ENCODE measurements at regions not wholly inside any gene's neighbourhood (a gene's known extent, or its start where the extent isn't known, plus 50 kb on each side); places are given as distances from the start of the nearest gene placed in this dataset.

DNA sequence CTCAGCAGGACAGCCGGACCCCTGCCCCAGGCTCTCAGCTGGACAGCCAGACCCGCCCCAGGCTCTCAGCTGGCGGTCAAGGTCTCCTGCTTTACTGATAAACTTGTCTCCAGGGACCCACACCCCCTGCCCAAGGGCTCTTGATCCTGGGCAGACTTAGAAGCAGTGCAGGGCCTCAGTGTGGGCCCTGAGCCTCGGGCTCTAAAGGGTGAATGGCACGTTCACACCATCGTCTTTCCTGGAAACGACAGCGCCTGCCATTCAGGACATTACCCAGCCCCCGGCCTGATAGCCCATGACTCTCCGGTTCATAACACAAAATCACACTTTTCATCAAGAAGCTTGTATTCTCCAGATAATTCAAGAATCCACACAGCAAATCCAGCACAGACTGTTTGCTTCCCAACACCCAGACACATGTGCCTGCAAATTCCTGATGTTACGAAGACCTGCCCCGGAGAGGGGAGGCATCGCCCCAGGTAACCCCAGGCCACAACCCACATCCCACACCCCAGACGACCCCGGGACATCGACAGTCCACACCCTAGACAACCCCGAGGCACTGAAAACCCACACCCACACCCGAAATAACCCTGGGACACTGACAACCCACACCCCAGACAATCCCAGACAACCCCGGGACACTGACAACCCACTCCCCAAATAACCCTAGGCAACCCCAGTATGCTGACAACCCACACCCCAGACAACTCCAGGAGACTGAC lies 136.8 kb downstream of the FAM53A start:
- TF ChIP-seq, protein P1, sequence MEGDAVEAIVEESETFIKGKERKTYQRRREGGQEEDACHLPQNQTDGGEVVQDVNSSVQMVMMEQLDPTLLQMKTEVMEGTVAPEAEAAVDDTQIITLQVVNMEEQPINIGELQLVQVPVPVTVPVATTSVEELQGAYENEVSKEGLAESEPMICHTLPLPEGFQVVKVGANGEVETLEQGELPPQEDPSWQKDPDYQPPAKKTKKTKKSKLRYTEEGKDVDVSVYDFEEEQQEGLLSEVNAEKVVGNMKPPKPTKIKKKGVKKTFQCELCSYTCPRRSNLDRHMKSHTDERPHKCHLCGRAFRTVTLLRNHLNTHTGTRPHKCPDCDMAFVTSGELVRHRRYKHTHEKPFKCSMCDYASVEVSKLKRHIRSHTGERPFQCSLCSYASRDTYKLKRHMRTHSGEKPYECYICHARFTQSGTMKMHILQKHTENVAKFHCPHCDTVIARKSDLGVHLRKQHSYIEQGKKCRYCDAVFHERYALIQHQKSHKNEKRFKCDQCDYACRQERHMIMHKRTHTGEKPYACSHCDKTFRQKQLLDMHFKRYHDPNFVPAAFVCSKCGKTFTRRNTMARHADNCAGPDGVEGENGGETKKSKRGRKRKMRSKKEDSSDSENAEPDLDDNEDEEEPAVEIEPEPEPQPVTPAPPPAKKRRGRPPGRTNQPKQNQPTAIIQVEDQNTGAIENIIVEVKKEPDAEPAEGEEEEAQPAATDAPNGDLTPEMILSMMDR (conservative IDR thresholded peaks at IDR 0.05), result no peak
- no peak for TF ChIP-seq ZFX (IDR thresholded peaks at IDR 0.05)

All from C4-2B (cell line).